HG03060 (cell line): ENCODE measurements at regions not wholly inside any gene's neighbourhood (a gene's known extent, or its start where the extent isn't known, plus 50 kb on each side); places are given as distances from the start of the nearest gene placed in this dataset.

ENCODE experiments used
- ATAC-seq: cut with Tn5 transposase; IDR thresholded peaks from one replicate; pipeline ENCODE4 v1.9.1; 2021; ENCODE audit warnings: low read depth, moderate number of reproducible peaks; ENCODE audit not compliant: unreplicated experiment

DNA sequence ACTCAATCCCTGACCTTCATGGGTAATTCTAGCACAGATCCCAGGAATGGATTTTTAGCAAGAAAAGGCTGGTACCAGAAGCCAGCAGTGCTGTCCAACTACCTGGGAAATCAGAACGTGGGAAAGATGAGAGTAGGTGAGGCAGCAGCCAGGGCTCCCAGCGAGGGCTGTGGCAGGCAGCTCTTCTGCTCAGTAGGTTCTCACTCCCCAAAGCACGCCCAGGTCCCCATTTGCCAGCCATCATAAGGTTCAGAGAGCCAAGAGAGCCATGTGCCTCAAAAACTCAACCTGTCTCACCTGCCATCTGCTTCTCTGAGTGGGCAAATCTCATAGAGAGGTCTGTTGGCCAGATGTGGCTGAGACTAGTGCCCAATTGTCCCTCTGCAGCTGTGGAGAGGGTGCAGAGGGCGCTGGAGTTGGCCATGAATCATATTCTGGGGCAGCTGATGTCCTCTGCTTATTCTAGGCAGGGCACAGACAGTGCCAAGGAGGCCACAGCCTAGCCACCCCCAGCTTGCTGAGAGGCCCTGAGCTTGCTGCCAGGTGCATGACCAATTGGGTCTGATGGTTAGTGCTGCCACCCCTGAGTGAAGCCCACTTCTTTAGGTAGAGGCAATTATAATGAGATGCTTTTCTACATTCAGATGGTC is 81.7 kb upstream of the GATB start:
- ATAC-seq = no peak

- no peak for ATAC-seq
Observed at GRCh38 chr4:151841107-151841506, 80.3 kb upstream of the GATB start.

DNA sequence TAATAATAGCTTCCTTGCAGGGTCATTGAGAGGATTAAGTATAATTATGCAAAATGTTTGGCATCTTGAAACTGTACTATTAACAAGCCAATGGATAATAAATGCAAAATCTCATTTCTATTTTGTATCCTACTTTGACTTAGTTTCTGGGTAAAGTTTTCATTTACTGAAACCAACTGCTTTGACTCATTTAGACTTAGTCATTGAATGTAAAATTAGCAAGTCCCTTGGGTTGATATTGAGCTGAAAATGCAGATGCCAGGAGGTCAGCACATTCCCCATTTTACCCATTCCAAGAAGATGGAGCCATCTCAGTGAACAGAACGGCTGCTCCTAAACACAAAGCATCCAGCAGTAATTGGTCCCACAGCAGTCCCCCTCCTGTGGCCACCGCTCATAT is 74.7 kb upstream of the GATB start:
- no peak for ATAC-seq

- no peak for ATAC-seq
Observed at GRCh38 chr4:151833174-151833573, 72.4 kb upstream of the GATB start.

DNA sequence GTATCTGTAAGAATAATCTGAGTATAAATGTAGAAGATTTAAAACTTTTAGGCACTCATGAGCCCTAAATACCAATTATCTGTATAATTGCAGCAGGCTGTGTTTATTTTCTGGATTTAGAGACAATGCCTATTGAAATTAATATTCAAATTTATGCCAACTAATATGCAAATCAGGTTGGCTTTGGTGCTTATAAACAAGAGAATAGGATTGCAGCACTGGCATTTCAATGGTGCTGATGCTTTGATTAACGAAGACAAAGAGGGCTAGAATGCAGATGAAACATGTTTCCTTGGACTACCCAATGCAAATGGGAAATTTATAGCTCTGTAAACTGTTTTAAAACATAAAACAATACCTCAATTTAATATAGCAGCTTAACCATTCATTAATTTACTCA is 70.7 kb upstream of the GATB start:
- no peak for ATAC-seq

DNA sequence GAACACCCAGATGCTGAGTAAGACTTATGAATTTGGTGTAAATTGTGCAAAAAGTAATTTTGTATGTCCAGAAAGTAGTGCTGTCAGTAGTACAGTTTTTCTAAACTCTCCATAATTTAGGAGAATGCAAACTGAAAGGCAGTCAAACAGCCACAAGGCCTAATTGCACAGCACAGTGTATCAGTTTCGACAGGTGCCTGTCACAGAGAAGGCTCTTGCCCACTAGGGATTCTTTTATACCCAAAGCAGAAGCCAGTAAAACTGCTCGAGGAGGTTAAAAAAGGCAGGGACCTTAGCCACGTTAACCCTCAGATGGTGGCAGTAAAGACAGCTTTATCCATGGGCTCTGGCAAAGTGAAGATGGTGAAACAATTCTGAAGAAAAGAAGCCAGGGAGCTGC is 69.4 kb upstream of the GATB start:
- no peak for ATAC-seq

DNA sequence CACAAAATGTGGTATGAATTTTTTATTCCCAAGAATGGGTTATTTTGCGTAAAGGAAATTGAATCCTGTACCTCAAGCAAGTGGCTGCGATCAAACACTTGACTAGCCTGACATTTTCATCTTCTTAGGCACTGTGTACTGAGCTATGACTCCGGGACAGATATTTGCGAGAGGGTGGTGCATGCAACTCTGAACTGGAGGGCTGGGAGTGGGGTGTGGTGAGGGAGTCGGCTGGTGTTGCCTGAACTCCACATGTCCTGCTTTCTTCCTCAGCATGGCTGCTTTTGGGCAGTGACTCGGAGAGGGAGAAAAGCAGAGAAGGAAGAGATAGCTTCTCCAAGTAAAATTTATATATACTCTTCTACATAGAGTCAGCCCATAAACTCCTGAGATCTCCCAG is 68.5 kb upstream of the GATB start:
- ATAC-seq = no peak

- no peak for ATAC-seq
Observed at GRCh38 chr4:151824656-151825055, 63.8 kb upstream of the GATB start.

- no peak for ATAC-seq
Observed at GRCh38 chr4:151822331-151822730, 61.5 kb upstream of the GATB start.

GRCh38 chr4:151820004-151820403 is 59.2 kb upstream of the GATB start:
- no peak for ATAC-seq

GRCh38 chr4:151811403-151811802 is 50.6 kb upstream of the GATB start:
- no peak for ATAC-seq
